MCF 10A (cell line): ENCODE measurements at regions not wholly inside any gene's neighbourhood (a gene's known extent, or its start where the extent isn't known, plus 50 kb on each side); places are given as distances from the start of the nearest gene placed in this dataset.

ENCODE experiments used
- BruUV-seq: library from RNA; stranded (reverse); fragments of 400-500 nt; replicated peaks from 2 replicates; lab custom pipeline; 2021; lab: Mats Ljungman, UMichigan
- CTCF ChIA-PET: fragments of 300-600 bp; sonication (Branson Sonifier 250); formaldehyde crosslinking; extraction: SDS; loops from one replicate; lab custom pipeline; 2021; ENCODE audit warnings: antibody characterized with exemption, inconsistent platforms; lab: Yijun Ruan, JAX
- POLR2A ChIA-PET: fragments of 300-600, 350-650 bp; sonication (Branson Sonifier 250); formaldehyde crosslinking; extraction: SDS; loops from one replicate; lab custom pipeline; 2020; ENCODE audit warnings: antibody characterized with exemption, inconsistent platforms; lab: Yijun Ruan, JAX
- DNase-seq: peaks from one replicate; pipeline ENCODE4 v3.0.0-alpha.2; 2018; ENCODE audit not compliant: unreplicated experiment
- H3K27ac Mint-ChIP-seq: one replicate; pipeline ENCODE4 v1.8.0; 2022; ENCODE audit warnings: mild to moderate bottlenecking, low read depth, mixed read lengths; ENCODE audit not compliant: unreplicated experiment
- H3K27me3 Mint-ChIP-seq: one replicate; pipeline ENCODE4 v1.8.0; 2022; ENCODE audit warnings: mixed read lengths; ENCODE audit not compliant: insufficient read depth, unreplicated experiment
- H3K36me3 Mint-ChIP-seq: one replicate; pipeline ENCODE4 v1.8.0; 2022; ENCODE audit warnings: mild to moderate bottlenecking, moderate library complexity, mixed read lengths; ENCODE audit not compliant: insufficient read depth, unreplicated experiment
- H3K4me1 Mint-ChIP-seq: one replicate; pipeline ENCODE4 v1.8.0; 2022; ENCODE audit warnings: mixed read lengths; ENCODE audit not compliant: insufficient read depth, unreplicated experiment
- H3K4me3 Mint-ChIP-seq: one replicate; pipeline ENCODE4 v1.8.0; 2022; ENCODE audit warnings: mild to moderate bottlenecking, moderate library complexity, mixed read lengths; ENCODE audit not compliant: unreplicated experiment
- H3K9me3 Mint-ChIP-seq: one replicate; pipeline ENCODE4 v1.8.0; 2022; ENCODE audit warnings: mixed read lengths; ENCODE audit not compliant: unreplicated experiment
- CTCF ChIP-seq: fragments of 200-600 bp; IDR thresholded peaks from one replicate; pipeline ENCODE4 v1.8.0; 2022; ENCODE audit warnings: antibody characterized with exemption, mild to moderate bottlenecking; ENCODE audit not compliant: unreplicated experiment
- intact Hi-C: fragments of 100-400 bp; cut with micrococcal nuclease; formaldehyde crosslinking; loops from 2 replicates; pipeline ENCODE4 v1.14.1; 2022

- intact Hi-C loops: no loop called here
- DNase-seq: no peak
- Mint-ChIP-seq H3K36me3 (no peaks in the 10 kb centered on the region), H3K27ac (no peak overlapping the region), H3K27me3 (no peaks in the 10 kb centered on the region), H3K9me3 (peaks cover 7% of the 10 kb centered on the region), H3K4me1 (peaks cover 4% of the 10 kb centered on the region), H3K4me3 (no peak overlapping the region)
- TF ChIP-seq CTCF: no peak
- no TSS peak for BruUV-seq
- ChIA-PET CTCF (no interaction called here), POLR2A (no interaction called here)
These were observed 321.3 kb downstream of the BLID start for GRCh38 chr11:121794671-121795141.

GRCh38 chr11:121793916-121794315 lies 322.1 kb downstream of the BLID start:
- Mint-ChIP-seq H3K4me1 (peaks cover 4% of the 10 kb centered on the region), H3K4me3 (no peak overlapping the region), H3K27me3 (no peaks in the 10 kb centered on the region), H3K27ac (no peak overlapping the region), H3K36me3 (no peaks in the 10 kb centered on the region), H3K9me3 (peaks cover 7% of the 10 kb centered on the region)
- CTCF ChIA-PET: no interaction called here
- no TSS peak for BruUV-seq
- no peak for DNase-seq
- POLR2A ChIA-PET: no interaction called here
- TF ChIP-seq CTCF: no peak
- intact Hi-C loops: no loop called here

GRCh38 chr11:121793291-121793690 lies 322.7 kb downstream of the BLID start:
- no peak for TF ChIP-seq CTCF
- ChIA-PET POLR2A (no interaction called here), CTCF (no interaction called here)
- no peaks in the 10 kb centered on the region for H3K36me3 Mint-ChIP-seq
- no TSS peak for BruUV-seq
- peaks cover 7% of the 10 kb centered on the region for H3K9me3 Mint-ChIP-seq
- no peaks in the 10 kb centered on the region for H3K27me3 Mint-ChIP-seq
- no peak for DNase-seq
- H3K4me3 Mint-ChIP-seq: no peak overlapping the region
- peaks cover 4% of the 10 kb centered on the region for H3K4me1 Mint-ChIP-seq
- no peak overlapping the region for H3K27ac Mint-ChIP-seq
- intact Hi-C loops: no loop called here

GRCh38 chr11:121792185-121792584 lies 323.8 kb downstream of the BLID start:
- intact Hi-C loops: no loop called here
- H3K27ac Mint-ChIP-seq: no peak overlapping the region
- no peak for TF ChIP-seq CTCF
- H3K4me3 Mint-ChIP-seq: no peak overlapping the region
- ChIA-PET CTCF (no interaction called here), POLR2A (no interaction called here)
- peak; percentile 3 for DNase-seq
- no peaks in the 10 kb centered on the region for H3K36me3 Mint-ChIP-seq
- peaks cover 4% of the 10 kb centered on the region for H3K4me1 Mint-ChIP-seq
- peaks cover 7% of the 10 kb centered on the region for H3K9me3 Mint-ChIP-seq
- H3K27me3 Mint-ChIP-seq: no peaks in the 10 kb centered on the region
- BruUV-seq: no TSS peak
